CD4-positive, alpha-beta T cell (primary cell): ENCODE measurements at regions not wholly inside any gene's neighbourhood (a gene's known extent, or its start where the extent isn't known, plus 50 kb on each side); places are given as distances from the start of the nearest gene placed in this dataset.

Experiments
- ATAC-seq: fragments of 200-7000 bp; cut with Tn5 transposase; one replicate; pipeline ENCODE4 v1.10.0; 2022; ENCODE audit warnings: mild to moderate bottlenecking; ENCODE audit not compliant: poor library complexity
- CTCF ChIA-PET: fragments of 350-600 bp; sonication (Branson Sonifier 250); formaldehyde crosslinking; loops from one replicate; lab custom pipeline; 2021; ENCODE audit warnings: antibody characterized with exemption, inconsistent platforms; lab: Charles Lee
- POLR2A ChIA-PET: fragments of 350-600 bp; sonication (Branson Sonifier 250); formaldehyde crosslinking; loops from one replicate; lab custom pipeline; 2021; ENCODE audit warnings: antibody characterized with exemption, inconsistent platforms; lab: Charles Lee
- DNase-seq, 14 experiments: peaks; one replicate each; pipeline ENCODE4 v3.0.0-alpha.2; 2013 to 2020; ENCODE audit warnings: mixed read lengths in 2 of 14
- H3K27ac ChIP-seq, 2 donors: one replicate each; pipeline versions ENCODE4 v1.5.1 to v1.7.0; 2013; ENCODE audit warnings: low read length in 2 of 2, low read depth in 1 of 2, mild to moderate bottlenecking in 1 of 2
- H3K27me3 ChIP-seq, 2 experiments: 1 replicate in 1 of 2; 2 replicates in 1 of 2; pipeline versions ENCODE4 v1.6.1 to v1.7.0; 2013; ENCODE audit warnings: low read length in 2 of 2, control low read depth in 1 of 2, mild to moderate bottlenecking in 1 of 2, moderate library complexity in 1 of 2; ENCODE audit not compliant: insufficient read depth in 2 of 2, control insufficient read depth in 1 of 2
- H3K36me3 ChIP-seq: one replicate; pipeline ENCODE4 v1.6.1; 2013; ENCODE audit warnings: low read length, control low read depth; ENCODE audit not compliant: insufficient read depth
- H3K4me1 ChIP-seq: one replicate; pipeline ENCODE4 v1.6.1; 2013; ENCODE audit warnings: low read length, control low read depth; ENCODE audit not compliant: insufficient read depth
- H3K4me3 ChIP-seq: one replicate; pipeline ENCODE4 v1.5.1; 2013; ENCODE audit warnings: mild to moderate bottlenecking, low read length, moderate library complexity
- H3K9me3 ChIP-seq, 2 experiments: 1 replicate in 1 of 2; 2 replicates in 1 of 2; pipeline versions ENCODE4 v1.6.1 to v1.7.0; 2013; ENCODE audit warnings: low read length in 2 of 2, mild to moderate bottlenecking in 2 of 2, control low read depth in 1 of 2, moderate library complexity in 1 of 2; ENCODE audit not compliant: control insufficient read depth in 1 of 2, insufficient read depth in 1 of 2
- H3K27ac Mint-ChIP-seq: one replicate; pipeline ENCODE4 v1.8.0; 2020; ENCODE audit warnings: mixed read lengths
- H3K27me3 Mint-ChIP-seq: one replicate; pipeline ENCODE4 v1.8.0; 2021; ENCODE audit warnings: mixed read lengths
- H3K36me3 Mint-ChIP-seq: one replicate; pipeline ENCODE4 v1.8.0; 2021; ENCODE audit warnings: low read depth, mixed read lengths
- H3K4me1 Mint-ChIP-seq: one replicate; pipeline ENCODE4 v1.8.0; 2021; ENCODE audit warnings: low read depth, mixed read lengths
- H3K4me3 Mint-ChIP-seq: one replicate; pipeline ENCODE4 v1.8.0; 2020; ENCODE audit warnings: mild to moderate bottlenecking, mixed read lengths
- H3K9me3 Mint-ChIP-seq: one replicate; pipeline ENCODE4 v1.8.0; 2020; ENCODE audit warnings: mixed read lengths
- intact Hi-C, 2 experiments: fragments of 100-400 bp; cut with DNase I in 1 of 2; cut with micrococcal nuclease in 1 of 2; formaldehyde crosslinking; loops; one replicate each; pipeline versions ENCODE4 v1.15.1 to v1.9.0; 2023 to 2025; cut with DNase I, micrococcal nuclease
- TF ChIP-seq, protein P1 (sequence below): fragments of 200-600 bp; IDR thresholded peaks from one replicate; pipeline ENCODE4 v1.8.0; 2022; ENCODE audit warnings: antibody characterized with exemption, mild to moderate bottlenecking

DNA sequence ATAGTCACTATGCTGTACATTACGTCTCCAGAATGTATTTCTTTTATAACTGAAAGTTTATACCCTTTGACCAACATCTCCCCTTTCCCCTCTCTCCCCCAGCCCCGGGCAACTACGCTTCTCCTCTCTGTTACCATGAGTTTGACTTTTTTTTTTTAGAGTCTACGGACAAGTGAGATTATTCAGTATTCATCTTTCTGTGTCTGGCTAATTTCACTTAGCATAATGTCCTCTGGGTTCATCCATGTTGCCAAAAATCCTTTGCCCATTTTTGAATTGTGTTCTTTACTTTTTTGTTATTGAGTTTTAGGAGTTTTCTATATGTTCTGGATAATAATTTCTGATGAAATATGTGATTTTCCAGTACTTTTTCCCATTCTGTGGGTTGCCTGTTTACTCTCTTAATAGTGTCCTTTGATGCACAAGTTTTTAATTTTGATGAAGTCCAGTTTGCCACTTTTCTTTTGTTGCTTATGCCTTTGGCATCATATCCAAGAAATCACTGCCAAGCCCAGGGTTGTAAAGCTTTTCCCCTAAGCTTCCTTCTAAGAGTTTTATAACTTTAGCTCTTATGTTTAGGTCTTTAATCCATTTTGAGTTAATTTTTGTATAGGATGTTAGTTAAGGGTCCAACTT is 126.7 kb upstream of the NSMCE3 start:
- peaks cover 16% of the 10 kb centered on the region for H3K27me3 Mint-ChIP-seq
- no peaks in the 10 kb centered on the region for H3K4me1 Mint-ChIP-seq
- no peak overlapping the region for H3K4me3 Mint-ChIP-seq
- Histone ChIP-seq H3K9me3 (peaks cover 0 to 5% of the 10 kb centered on the region in 2 experiments), H3K36me3 (no peaks in the 10 kb centered on the region), H3K27ac (no peak overlapping the region), H3K4me3 (no peak overlapping the region), H3K27me3 (no peaks in the 10 kb centered on the region), H3K4me1 (no peaks in the 10 kb centered on the region)
- TF ChIP-seq, protein P1, sequence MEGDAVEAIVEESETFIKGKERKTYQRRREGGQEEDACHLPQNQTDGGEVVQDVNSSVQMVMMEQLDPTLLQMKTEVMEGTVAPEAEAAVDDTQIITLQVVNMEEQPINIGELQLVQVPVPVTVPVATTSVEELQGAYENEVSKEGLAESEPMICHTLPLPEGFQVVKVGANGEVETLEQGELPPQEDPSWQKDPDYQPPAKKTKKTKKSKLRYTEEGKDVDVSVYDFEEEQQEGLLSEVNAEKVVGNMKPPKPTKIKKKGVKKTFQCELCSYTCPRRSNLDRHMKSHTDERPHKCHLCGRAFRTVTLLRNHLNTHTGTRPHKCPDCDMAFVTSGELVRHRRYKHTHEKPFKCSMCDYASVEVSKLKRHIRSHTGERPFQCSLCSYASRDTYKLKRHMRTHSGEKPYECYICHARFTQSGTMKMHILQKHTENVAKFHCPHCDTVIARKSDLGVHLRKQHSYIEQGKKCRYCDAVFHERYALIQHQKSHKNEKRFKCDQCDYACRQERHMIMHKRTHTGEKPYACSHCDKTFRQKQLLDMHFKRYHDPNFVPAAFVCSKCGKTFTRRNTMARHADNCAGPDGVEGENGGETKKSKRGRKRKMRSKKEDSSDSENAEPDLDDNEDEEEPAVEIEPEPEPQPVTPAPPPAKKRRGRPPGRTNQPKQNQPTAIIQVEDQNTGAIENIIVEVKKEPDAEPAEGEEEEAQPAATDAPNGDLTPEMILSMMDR = no peak
- no peak overlapping the region for H3K27ac Mint-ChIP-seq
- no peak for ATAC-seq
- H3K9me3 Mint-ChIP-seq = no peaks in the 10 kb centered on the region
- ChIA-PET CTCF (no interaction called here), POLR2A (interaction anchor here (0.8 kb wide), 1 partner anchor 194 kb away, joined by 4 read pairs; no protein-coding TSS in a partner anchor)
- intact Hi-C loops = no loop called here
- no peaks in the 10 kb centered on the region for H3K36me3 Mint-ChIP-seq
- no peak for DNase-seq

DNA sequence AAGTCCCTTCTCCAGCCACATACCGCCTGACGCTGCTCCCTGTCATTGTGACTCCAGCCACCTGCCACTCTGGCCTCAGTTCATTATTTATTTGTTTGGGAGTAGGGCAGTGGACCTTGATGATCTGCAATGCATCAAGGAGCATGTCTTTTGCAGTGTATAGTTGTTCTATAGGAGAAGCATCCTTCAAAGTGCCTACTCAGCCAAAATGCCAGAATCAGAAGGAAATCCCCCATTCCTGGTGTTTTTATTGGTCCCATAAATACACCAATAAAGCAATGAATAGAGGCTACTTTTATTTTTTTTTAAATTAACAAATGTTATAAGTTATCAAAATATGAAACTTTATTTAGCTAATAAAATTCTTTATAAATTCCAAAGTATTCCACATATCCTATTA is 123.8 kb upstream of the NSMCE3 start:
- ATAC-seq (no peak), DNase-seq (no peak)
- TF ChIP-seq, protein P1 = no peak
- H3K4me1 ChIP-seq = no peaks in the 10 kb centered on the region
- POLR2A ChIA-PET = no interaction called here
- Mint-ChIP-seq H3K4me1 (no peaks in the 10 kb centered on the region), H3K9me3 (no peaks in the 10 kb centered on the region), H3K4me3 (no peak overlapping the region), H3K27me3 (peaks cover 5% of the 10 kb centered on the region), H3K27ac (no peak overlapping the region), H3K36me3 (no peaks in the 10 kb centered on the region)
- no peak overlapping the region for H3K27ac ChIP-seq
- no peaks in the 10 kb centered on the region for H3K36me3 ChIP-seq
- H3K27me3 ChIP-seq = no peaks in the 10 kb centered on the region
- H3K4me3 ChIP-seq = no peak overlapping the region
- H3K9me3 ChIP-seq = peaks cover 0 to 5% of the 10 kb centered on the region in 2 experiments
- CTCF ChIA-PET = interaction anchor here (0.8 kb wide), 1 partner anchor 27 kb away, joined by 3 read pairs; no protein-coding TSS in a partner anchor
- intact Hi-C loops = no loop called here

DNA sequence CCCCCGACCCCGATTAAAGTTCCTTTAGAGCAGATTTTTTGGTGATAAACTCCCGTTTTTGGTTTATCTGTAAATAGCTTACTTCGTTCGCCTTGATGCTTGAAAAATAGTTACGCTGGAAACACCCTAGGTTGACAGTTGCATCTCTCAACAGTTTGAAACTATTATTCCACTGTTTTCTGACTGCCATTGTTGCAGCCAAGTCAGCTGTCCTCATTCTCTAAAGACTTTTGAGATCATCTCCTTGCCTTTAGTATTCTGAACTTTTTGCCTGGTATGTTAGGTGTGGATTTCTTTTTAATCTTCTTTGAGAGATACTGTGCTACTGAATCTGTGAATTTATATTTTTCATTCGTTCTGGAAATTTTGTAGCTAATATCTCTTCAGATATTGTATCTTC is 122.7 kb upstream of the NSMCE3 start:
- H3K27ac ChIP-seq = no peak overlapping the region
- no peaks in the 10 kb centered on the region for H3K4me1 Mint-ChIP-seq
- intact Hi-C loops = no loop called here
- CTCF ChIA-PET = no interaction called here
- H3K9me3 ChIP-seq = peaks cover 0 to 5% of the 10 kb centered on the region in 2 experiments
- POLR2A ChIA-PET = no interaction called here
- no peak overlapping the region for H3K27ac Mint-ChIP-seq
- H3K4me3 ChIP-seq = no peak overlapping the region
- no peak overlapping the region for H3K4me3 Mint-ChIP-seq
- H3K27me3 ChIP-seq = no peaks in the 10 kb centered on the region
- H3K4me1 ChIP-seq = no peaks in the 10 kb centered on the region
- no peaks in the 10 kb centered on the region for H3K9me3 Mint-ChIP-seq
- H3K36me3 Mint-ChIP-seq = no peaks in the 10 kb centered on the region
- TF ChIP-seq, protein P1 = no peak
- ATAC-seq (no peak), DNase-seq (no peak)
- H3K36me3 ChIP-seq = no peaks in the 10 kb centered on the region
- peaks cover 5% of the 10 kb centered on the region for H3K27me3 Mint-ChIP-seq
